ENCODE measurements at regions not wholly inside any gene's neighbourhood (a gene's known extent, or its start where the extent isn't known, plus 50 kb on each side); places are given as distances from the start of the nearest gene placed in this dataset.
A peak's percentile ranks its signal among the peaks of the same experiment; 100 is the strongest.
"Not testable (repeated sequence)": the region's sequence is repeated elsewhere in the genome, so short reads cannot be mapped to it uniquely, and the experiment has no call there.

DNA sequence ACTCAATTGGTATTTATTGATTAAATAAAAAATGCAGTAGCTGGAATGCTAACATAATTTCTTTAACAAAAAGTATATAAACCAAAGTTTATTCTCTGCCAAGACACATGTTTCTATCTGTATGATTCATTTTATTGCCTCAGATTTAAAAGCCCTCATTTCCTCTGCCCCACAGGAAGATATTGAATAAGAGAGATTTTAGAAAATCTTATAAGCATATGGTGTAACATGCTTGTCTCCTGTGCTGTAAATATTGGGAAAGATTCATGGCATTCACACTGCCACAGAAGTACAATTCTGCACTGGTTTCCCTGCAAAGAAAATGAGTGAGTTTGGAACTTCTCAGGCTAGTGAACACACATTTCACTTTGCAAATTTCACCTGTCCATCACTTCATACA is 134.9 kb upstream of the FBXL7 start:
- Histone ChIP-seq H3K27me3 (replicated peaks) (no peaks in the 10 kb centered on the region), H3K4me3 (ENCODE audit: low read depth, low read length) (no peak overlapping the region), H3K27ac (peak overlapping the region; percentile 8), H3K36me3 (replicated peaks) (no peaks in the 10 kb centered on the region)
- DNase-seq: no peak
- in situ Hi-C loops (cut with HindIII; ENCODE audit: low pct_ligation_motif_present, low sequenced_read_pairs): no loop called here
- TF ChIP-seq, protein P1, sequence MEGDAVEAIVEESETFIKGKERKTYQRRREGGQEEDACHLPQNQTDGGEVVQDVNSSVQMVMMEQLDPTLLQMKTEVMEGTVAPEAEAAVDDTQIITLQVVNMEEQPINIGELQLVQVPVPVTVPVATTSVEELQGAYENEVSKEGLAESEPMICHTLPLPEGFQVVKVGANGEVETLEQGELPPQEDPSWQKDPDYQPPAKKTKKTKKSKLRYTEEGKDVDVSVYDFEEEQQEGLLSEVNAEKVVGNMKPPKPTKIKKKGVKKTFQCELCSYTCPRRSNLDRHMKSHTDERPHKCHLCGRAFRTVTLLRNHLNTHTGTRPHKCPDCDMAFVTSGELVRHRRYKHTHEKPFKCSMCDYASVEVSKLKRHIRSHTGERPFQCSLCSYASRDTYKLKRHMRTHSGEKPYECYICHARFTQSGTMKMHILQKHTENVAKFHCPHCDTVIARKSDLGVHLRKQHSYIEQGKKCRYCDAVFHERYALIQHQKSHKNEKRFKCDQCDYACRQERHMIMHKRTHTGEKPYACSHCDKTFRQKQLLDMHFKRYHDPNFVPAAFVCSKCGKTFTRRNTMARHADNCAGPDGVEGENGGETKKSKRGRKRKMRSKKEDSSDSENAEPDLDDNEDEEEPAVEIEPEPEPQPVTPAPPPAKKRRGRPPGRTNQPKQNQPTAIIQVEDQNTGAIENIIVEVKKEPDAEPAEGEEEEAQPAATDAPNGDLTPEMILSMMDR (IDR thresholded peaks at IDR 0.05; ENCODE audit: low read depth, low read length, missing control alignments): no peak

DNA sequence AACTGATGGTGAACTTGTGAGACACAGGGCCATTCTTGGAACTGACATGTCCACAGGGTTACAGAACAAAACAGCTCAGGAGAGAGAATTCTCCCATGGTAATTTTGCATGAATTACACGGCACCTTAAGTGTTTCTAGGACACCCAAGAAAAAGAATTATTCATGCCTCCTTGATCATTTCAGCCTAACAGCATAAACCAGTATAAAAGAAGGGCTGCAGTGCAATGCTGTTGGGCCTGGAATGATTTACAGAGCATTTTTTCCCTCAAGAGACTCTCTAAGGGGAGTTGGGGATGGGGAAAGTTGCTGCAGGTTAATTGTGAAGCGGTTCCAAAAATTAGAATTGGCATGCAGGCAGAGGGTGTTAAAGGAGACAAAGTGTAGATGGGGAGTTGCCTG is 136.4 kb upstream of the FBXL7 start:
- H3K27ac ChIP-seq: no peak overlapping the region
- no peak for DNase-seq
- TF ChIP-seq, protein P1 (IDR thresholded peaks at IDR 0.05; ENCODE audit: low read depth, low read length, missing control alignments): no peak
- H3K36me3 ChIP-seq (replicated peaks): no peaks in the 10 kb centered on the region
- no peak overlapping the region for H3K4me3 ChIP-seq (ENCODE audit: low read depth, low read length)
- in situ Hi-C loops (cut with HindIII; ENCODE audit: low pct_ligation_motif_present, low sequenced_read_pairs): no loop called here
- H3K27me3 ChIP-seq (replicated peaks): no peaks in the 10 kb centered on the region

DNA sequence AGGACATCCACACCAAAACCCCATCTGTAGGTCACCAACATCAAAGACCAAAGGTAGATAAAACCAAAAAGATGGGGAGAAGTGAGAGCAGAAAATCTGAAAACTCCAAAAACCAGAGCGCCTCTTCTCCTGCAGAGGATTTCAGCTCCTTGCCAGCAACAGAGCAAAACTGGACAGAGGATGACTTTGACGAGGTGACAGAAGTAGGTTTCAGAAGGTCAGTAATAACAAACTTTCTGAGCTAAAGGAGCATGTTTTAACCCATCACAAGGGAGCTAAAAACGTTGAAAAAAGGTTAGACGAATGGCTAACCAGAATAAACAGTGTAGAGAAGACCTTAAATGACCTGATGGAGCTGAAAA is 142.9 kb upstream of the FBXL7 start:
- not testable (repeated sequence) for DNase-seq

DNA sequence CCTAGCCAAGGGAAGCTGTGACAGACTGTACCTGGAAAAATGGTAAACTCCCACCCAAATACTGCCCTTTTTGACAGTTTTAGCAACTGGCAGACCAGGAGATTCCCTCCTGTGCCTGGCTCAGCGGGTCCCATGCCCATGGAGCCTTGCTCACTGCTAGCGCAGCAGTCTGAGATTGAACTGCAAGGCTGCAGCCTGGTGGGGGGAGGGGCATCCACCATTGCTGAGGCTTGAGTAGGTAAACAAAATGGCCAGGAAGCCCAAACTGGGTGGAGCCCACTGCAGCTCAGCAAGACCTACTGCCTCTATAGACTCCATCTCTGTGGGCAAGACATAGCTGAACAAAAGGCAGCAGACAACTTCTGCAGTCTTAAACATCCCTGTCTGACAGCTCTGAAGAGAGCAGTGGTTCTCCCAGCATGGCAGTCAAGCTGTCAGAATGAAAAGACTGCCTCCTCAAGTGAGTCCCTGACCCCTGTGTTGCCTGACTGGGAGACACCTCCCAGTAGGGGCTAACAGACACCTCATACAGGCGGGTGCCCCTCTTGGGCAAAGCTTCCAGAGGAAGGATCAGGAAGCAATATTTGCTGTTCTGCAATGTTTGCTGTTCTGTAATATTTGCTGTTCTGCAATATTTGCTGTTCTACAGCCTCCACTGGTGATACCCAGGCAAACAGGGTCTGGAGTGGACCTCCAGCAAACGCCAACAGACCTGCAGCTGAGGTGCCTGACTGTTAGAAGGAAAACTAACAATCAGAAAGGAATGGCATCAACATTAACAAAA is 143.5 kb upstream of the FBXL7 start:
- DNase-seq; H3K36me3 ChIP-seq (replicated peaks); H3K4me3 ChIP-seq (ENCODE audit: low read depth, low read length); in situ Hi-C loops (cut with HindIII; ENCODE audit: low pct_ligation_motif_present, low sequenced_read_pairs); H3K27ac ChIP-seq; H3K27me3 ChIP-seq (replicated peaks): not testable (repeated sequence)

More for the DNA sequence above, 142.9 kb upstream of the FBXL7 start:
- H3K27me3 ChIP-seq (replicated peaks); H3K36me3 ChIP-seq (replicated peaks); H3K27ac ChIP-seq; H3K4me3 ChIP-seq (ENCODE audit: low read depth, low read length); in situ Hi-C loops (cut with HindIII; ENCODE audit: low pct_ligation_motif_present, low sequenced_read_pairs): not testable (repeated sequence)

DNA sequence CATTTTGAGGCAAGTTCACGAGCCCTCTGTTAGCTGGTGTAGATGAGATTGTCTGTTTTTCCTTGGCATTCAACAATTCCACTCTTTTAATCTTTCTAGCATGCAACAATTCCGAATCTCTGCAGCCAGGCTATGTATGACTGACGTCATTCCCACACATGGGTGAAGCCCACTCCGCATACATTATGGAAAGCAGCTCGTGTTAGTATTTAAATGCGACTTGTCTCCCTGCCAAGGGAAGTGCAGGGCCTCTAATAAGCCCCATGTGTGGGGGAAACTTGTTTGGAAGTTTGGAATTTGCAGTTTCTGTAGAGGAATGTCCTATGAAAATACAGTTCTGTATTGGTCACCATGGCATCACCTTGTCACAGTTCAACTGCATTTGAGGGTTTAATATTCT is 146.0 kb upstream of the FBXL7 start:
- no peak for DNase-seq
- Histone ChIP-seq H3K36me3 (replicated peaks) (no peaks in the 10 kb centered on the region), H3K27ac (no peak overlapping the region), H3K4me3 (ENCODE audit: low read depth, low read length) (no peak overlapping the region), H3K27me3 (replicated peaks) (no peaks in the 10 kb centered on the region)
- TF ChIP-seq, protein P1 (IDR thresholded peaks at IDR 0.05; ENCODE audit: low read depth, low read length, missing control alignments): no peak
- in situ Hi-C loops (cut with HindIII; ENCODE audit: low pct_ligation_motif_present, low sequenced_read_pairs): no loop called here

DNA sequence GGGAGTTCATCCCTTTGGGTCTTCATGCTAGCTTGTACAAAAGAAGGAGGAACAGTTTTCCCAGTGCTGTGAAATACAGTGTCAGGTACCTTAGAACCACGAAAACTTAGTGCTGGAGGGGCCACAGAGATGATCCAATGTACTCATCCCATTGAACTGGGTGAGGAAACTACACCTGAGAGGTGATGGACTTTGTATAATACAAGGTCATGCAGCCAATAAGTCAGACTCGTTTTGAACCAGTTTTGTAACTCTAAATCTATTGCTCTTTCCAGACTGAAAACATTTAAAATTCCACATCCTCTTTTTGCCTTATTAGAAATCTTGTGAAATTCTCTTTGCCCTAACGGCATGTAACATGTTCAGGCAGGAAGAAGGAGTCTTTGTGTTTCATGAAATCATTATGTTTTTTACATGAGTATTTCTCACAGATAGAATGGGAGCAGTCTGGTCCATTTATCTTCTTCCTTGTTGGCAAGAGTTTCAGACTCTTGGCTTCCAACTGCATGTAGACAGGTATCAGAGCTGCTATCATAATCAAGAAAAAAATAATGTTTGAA is 146.8 kb upstream of the FBXL7 start:
- Histone ChIP-seq H3K36me3 (replicated peaks) (no peaks in the 10 kb centered on the region), H3K4me3 (ENCODE audit: low read depth, low read length) (no peak overlapping the region), H3K27me3 (replicated peaks) (no peaks in the 10 kb centered on the region), H3K27ac (no peak overlapping the region)
- in situ Hi-C loops (cut with HindIII; ENCODE audit: low pct_ligation_motif_present, low sequenced_read_pairs): no loop called here
- TF ChIP-seq, protein P1 (IDR thresholded peaks at IDR 0.05; ENCODE audit: low read depth, low read length, missing control alignments): no peak
- no peak for DNase-seq

DNA sequence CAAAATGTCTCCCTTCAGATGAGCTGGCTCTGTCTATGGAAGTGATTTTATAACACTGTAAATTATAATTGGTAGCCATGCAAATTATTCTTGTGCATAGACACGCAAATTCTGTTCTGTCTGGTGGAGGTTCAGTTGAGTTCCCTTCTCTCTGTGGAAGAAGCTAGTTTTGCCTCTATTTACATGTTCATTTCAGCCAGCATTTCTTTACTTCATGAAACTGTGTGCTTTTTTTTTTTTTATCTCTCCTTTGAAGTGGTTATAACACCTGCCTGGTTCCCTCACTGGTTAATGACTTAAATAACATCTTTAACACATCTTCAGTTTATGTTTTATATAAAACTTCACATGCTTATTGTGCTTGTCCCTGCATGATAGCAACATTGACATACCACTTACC is 149.4 kb upstream of the FBXL7 start:
- H3K4me3 ChIP-seq (ENCODE audit: low read depth, low read length): no peak overlapping the region
- H3K36me3 ChIP-seq (replicated peaks): no peaks in the 10 kb centered on the region
- in situ Hi-C loops (cut with HindIII; ENCODE audit: low pct_ligation_motif_present, low sequenced_read_pairs): no loop called here
- H3K27ac ChIP-seq: no peak overlapping the region
- DNase-seq: no peak
- H3K27me3 ChIP-seq (replicated peaks): no peaks in the 10 kb centered on the region
- TF ChIP-seq, protein P1 (IDR thresholded peaks at IDR 0.05; ENCODE audit: low read depth, low read length, missing control alignments): no peak

All from brain microvascular endothelial cell (primary cell).